ENCODE measurements at regions not wholly inside any gene's neighbourhood (a gene's known extent, or its start where the extent isn't known, plus 50 kb on each side); places are given as distances from the start of the nearest gene placed in this dataset.
A peak's percentile ranks its signal among the peaks of the same experiment; 100 is the strongest.
"Not testable (repeated sequence)": the region's sequence is repeated elsewhere in the genome, so short reads cannot be mapped to it uniquely, and the experiment has no call there.

DNA sequence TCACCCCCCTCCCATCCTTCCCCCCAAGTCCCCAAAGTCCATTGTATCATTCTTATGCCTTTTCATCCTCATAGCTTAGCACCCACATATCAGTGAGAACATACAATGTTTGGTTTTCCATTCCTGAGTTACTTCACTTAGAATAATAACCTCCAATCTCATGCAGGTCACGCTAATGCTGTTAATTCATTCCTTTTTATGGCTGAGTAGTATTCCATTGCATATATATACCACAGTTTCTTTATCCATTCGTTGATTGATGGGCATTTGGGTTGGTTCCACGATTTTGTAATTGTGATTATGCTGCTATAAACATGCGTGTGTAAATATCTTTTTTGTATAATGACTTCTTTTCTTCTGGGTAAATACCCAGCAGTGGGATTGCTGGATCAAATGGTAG is 621.9 kb upstream of the NRP1 start:
- DNase-seq (ENCODE audit: low read depth in 2 of 2) = not testable (repeated sequence)

DNA sequence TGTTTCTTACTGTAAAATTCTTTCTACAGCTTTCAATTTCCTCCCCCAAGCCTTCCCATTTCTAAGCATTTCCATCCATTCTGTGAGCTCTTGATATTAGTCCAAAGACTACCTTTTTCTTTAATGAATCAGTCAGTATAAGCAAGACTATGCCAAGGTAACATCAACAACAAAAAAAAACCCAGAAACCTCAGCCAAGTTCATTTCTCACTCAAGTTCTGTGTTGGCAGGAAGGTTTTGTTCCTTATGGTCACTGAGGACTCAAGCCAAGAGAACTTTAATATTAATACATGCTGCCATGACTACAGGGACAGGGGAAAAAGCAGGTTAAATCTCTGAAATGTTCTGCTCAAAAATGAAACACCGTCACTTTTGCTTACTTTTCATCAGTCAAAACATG is 621.2 kb upstream of the NRP1 start:
- DNase-seq (ENCODE audit: low read depth in 2 of 2) = no peak

GRCh38 chr10:33952692-33953360 is 618.4 kb upstream of the NRP1 start:
- peak; percentile 3 to 6 for DNase-seq (ENCODE audit: low read depth in 2 of 2)

DNA sequence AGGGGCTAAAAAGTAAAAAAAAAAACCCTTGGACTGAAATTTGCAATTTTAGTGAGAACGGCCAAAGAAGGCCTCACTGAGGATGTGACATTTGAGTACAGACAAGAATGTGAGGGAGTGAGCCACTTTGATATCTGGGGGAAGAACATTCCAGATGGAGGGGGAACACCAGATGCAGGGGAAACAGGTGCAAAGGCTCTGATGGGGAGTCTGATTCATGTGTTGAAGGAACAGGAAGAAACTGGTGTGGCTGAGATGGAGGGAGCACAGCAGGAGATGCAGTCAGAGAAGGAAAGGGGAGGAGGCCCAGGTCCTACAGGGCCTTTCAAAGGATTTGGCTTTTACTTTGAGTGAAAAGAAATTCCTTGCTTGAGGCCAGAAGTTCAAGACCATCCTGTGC is 615.7 kb upstream of the NRP1 start:
- peak in 1 of 2 donors; percentile 14 for DNase-seq (ENCODE audit: low read depth in 2 of 2)

GRCh38 chr10:33947544-33947943 is 613.1 kb upstream of the NRP1 start:
- DNase-seq (ENCODE audit: low read depth in 2 of 2) = no peak

DNA sequence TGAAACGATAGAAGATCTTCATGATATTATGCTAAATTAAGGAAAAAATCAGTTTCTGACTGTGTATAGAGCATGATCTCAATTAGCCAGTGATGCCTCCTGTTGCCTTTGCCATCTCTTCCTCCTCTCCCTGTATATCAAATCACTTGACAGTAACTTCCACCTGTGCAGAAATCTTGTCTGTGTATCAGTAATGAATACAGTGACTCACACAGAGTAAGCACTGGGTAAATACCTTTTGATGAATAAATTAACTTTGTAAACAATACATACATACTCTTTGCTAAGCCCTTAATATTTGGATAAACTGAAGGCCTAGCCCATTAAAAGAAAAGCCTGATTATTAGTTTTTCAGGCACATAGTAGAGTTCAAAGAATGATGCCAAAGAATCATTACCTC is 610.6 kb upstream of the NRP1 start:
- DNase-seq (ENCODE audit: low read depth in 2 of 2) = no peak

- peak in 1 of 2 donors; percentile 30 for DNase-seq (ENCODE audit: low read depth in 2 of 2)
These were observed 608.0 kb upstream of the NRP1 start for GRCh38 chr10:33942508-33942907.

DNA sequence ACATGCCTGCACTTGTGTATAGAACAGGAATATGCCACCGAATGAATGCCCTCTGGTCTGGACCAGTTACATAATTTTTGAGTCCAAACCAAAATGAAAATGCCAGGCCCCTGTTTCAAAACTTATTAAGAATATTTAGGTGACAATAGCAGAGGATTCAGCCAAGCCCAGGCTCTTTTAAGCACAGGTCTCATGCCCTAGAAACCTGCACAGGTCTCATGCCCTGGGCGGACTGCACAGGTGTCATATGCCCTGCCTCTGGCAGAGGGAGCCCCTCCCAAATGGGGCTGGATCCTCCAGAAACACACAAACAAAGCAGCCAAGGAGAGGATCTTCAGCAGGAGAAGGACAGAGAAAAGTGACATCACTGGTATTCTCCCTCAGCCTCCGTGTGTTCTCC is 605.4 kb upstream of the NRP1 start:
- DNase-seq (ENCODE audit: low read depth in 2 of 2) = no peak

DNA sequence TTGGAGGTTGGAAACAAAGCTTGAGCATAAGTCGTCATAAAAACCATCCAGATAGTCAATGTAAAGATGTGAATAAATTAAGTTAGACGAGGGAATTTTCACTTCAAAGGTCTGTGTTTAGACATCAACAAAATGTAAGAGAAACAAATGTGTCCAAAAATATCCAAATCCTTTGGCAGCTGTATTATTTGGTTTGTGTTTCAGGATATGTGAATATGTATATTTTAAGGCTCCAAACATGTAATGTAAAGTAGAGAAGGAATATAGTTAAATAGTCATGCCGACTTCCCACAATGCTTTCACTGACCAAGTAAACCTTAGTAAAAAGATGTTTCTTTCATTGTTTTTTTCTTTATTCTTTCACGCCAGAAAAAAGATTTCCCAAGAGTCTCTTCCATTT is 604.9 kb upstream of the NRP1 start:
- DNase-seq (ENCODE audit: low read depth in 2 of 2) = no peak

DNA sequence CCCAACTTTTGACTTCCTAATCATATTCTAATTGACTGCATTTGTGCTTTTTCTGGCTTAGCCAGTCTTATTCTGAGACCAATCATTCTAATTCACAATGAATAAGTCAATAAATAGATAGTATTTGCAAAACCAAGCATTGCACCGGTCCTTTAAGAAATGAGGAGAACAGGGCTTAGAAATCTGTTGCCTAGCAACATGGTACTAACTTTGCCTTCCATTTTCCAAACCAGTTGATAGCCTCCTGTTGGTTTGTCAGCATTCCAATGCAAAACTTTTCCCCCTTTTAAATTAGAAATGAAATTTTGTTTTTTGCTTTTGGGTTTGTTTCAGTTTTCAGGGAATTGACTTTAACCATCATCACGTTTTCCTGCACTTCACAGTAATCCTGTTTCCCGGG is 603.5 kb upstream of the NRP1 start:
- no peak for DNase-seq (ENCODE audit: low read depth in 2 of 2)

DNA sequence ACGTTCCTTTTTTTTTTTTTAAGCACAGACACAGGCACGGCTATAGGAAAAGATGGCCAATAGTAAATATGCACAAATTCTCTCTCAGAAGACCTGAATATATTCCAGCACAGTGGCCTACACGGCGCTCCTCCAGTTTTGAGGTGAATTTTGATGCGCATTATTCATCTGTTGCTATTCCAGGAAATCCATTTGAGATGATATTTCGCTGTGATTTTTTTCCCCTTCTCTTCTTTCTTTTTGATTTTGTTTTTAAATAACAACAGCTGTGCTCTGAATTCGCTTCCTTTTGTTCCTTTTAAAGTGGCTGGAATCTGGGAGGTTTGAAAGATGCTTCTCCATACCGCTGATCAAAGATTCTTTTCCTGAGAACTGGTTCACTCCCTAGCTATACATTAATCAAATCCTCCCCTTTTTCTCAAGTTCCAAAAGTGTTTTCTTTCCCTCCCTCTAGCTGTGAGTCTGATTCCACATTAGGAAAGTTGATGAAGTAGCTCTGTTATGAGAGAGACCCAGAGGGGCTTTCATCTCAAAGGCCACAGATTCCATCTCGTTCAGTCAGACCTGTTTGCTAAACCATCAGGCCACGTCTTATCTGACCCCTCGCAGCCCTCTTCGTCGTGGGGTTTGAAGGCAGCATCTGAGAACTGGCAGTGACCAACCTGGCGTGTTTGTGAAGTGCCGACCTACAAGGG is 602.7 kb upstream of the NRP1 start:
- DNase-seq (ENCODE audit: low read depth in 2 of 2) = no peak

GRCh38 chr10:33935350-33935749 is 600.9 kb upstream of the NRP1 start:
- no peak for DNase-seq (ENCODE audit: low read depth in 2 of 2)

- DNase-seq (ENCODE audit: low read depth in 2 of 2) = no peak
These were observed 595.6 kb upstream of the NRP1 start for GRCh38 chr10:33930079-33930478.

DNA sequence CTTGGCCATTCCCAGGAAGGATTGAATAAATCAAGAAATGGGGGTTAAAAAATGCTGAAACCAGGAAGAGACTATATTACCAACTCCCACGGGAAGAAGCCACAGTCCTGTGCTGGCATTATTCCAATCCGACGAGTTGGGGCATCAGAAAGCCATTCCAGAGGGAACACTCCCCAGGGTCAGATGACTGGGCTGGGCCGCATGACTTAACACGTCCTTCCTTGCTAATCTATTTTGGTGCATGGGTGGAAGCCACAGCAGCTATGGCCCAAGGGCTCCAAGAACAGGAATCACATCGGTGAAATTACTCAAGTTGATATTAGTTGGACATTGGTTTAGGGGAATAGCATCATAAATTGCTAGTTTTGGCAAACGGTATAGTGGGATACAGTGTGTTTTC is 592.9 kb upstream of the NRP1 start:
- DNase-seq (ENCODE audit: low read depth in 2 of 2) = no peak

DNA sequence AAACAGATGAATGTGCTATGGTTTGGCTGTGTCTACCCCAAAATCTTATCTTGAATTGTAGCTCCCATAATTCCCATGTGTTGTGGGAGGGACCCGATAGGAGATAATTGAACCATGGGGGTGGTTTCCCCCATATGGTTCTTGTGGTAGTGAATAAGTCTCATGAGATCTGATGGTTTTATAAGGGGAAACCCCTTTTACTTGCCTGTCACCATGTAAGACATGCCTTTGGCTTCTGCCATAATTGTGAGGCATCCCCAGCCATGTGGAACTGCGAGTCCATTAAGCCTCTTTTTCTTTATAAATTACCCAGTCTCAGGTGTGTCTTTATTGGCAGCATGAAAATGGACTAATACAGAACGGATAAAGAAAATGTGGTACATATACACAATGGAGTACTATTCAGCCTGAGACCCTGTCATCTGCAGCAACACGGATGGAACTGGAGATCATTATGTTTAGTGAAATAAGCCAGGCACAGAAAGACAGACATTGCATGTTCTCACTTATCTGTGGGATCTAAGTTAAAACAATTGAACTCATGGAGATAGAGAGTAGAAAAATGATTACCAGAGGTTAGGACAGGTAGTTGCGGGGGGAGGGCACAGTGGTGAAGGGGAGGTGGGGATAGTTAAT is 587.6 kb upstream of the NRP1 start:
- no peak for DNase-seq (ENCODE audit: low read depth in 2 of 2)

GRCh38 chr10:33920351-33920750 is 585.9 kb upstream of the NRP1 start:
- no peak for DNase-seq (ENCODE audit: low read depth in 2 of 2)

DNA sequence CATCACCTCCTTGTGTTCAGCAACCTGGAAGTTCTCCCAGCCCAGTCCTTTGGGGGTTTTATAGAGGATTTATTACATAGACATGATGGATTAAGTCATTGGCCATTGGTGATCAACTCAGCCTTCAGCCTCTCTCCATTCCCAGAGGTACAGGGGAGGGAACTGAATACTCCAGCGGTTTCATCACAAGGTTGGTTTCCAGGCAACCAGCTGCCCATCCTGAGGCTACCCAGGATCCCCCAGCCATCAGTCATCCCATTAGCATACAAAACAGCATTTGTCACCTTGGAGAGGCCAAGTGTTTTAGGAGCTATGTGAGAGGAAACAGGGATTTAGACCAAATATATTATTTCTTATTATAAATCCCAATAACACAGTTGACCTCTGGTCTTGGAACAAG is 584.8 kb upstream of the NRP1 start:
- no peak for DNase-seq (ENCODE audit: low read depth in 2 of 2)

GRCh38 chr10:33917069-33917780 is 582.8 kb upstream of the NRP1 start:
- no peak for DNase-seq (ENCODE audit: low read depth in 2 of 2)

DNA sequence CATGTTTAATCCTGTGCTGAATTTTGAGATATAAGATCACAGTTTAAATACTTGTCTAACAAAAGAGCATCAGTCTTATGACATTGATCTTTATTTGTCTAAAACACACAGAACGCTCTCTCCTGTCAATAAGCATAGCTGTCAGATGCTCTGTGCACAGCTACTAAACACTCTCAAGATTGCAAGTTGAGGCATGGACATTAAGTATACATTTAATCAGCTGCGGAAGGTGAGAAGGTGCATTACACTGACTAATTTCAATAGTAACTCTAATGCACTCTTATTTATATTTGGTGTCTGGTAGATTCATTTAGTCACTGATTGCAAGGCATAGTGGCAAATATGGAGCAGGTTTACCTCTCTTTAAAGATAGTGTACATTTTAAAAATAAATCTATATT is 580.3 kb upstream of the NRP1 start:
- DNase-seq (ENCODE audit: low read depth in 2 of 2) = no peak

GRCh38 chr10:33913194-33913593 is 578.7 kb upstream of the NRP1 start:
- no peak for DNase-seq (ENCODE audit: low read depth in 2 of 2)

DNA sequence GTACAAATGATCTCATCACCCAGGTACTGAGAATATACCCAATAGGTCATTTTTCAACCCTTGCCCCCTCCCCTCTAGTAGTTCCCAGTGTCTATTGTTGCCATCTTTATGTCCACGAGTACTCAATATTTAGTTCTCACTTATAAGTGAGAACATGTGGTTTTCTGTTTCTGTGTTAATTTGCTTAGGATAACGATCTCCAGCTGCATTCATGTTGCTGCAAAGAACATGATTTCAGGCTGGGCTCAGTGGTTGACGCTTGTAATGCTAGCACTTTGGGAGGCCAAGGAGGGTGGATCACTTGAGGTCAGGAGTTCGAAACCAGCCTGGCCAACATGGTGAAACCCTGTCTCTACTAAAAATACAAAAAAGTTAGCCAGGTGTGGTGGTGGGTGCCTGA is 575.0 kb upstream of the NRP1 start:
- DNase-seq (ENCODE audit: low read depth in 2 of 2) = not testable (repeated sequence)

GRCh38 chr10:33901166-33901565 is 566.7 kb upstream of the NRP1 start:
- no peak for DNase-seq (ENCODE audit: low read depth in 2 of 2)
